HL-60 (cell line): ENCODE measurements at regions not wholly inside any gene's neighbourhood (a gene's known extent, or its start where the extent isn't known, plus 50 kb on each side); places are given as distances from the start of the nearest gene placed in this dataset.

ENCODE experiments used
- DNase-seq, 2 experiments: peaks; one replicate each; pipeline ENCODE4 v3.0.0-alpha.2; 2010 to 2020; ENCODE audit warnings: low read depth in 1 of 2, low spot score in 1 of 2
- H3K27ac ChIP-seq: fragments of 250-450 bp; sonication (Bioruptor Pico); replicated peaks from 2 replicates; pipeline ENCODE4 v1.5.1; 2020; ENCODE audit warnings: mild to moderate bottlenecking, moderate library complexity
- H3K27me3 ChIP-seq: fragments of 250-450 bp; sonication (Bioruptor Pico); 2 replicates; pipeline ENCODE4 v1.5.1; 2021; ENCODE audit warnings: mild to moderate bottlenecking, moderate library complexity; ENCODE audit not compliant: insufficient read depth, poor library complexity, severe bottlenecking
- H3K4me3 ChIP-seq: replicated peaks from 2 replicates; pipeline ENCODE4 v1.5.1; 2011; ENCODE audit warnings: mild to moderate bottlenecking, control low read depth, low read length; ENCODE audit not compliant: insufficient read depth
- GABPA ChIP-seq: IDR thresholded peaks from 2 replicates; pipeline ENCODE4 v1.6.1; 2012; ENCODE audit warnings: low read depth
- POLR2AphosphoS5 ChIP-seq: IDR thresholded peaks from 2 replicates; pipeline ENCODE4 v1.6.1; 2012; ENCODE audit warnings: low read depth
- SPI1 ChIP-seq: IDR thresholded peaks from 2 replicates; pipeline ENCODE4 v1.6.1; 2012; ENCODE audit warnings: low read depth, mild to moderate bottlenecking, borderline replicate concordance
- TF ChIP-seq, protein P1 (sequence below): IDR thresholded peaks from 2 replicates; pipeline ENCODE4 v1.6.1; 2012; ENCODE audit warnings: low read depth; ENCODE audit not compliant: insufficient replicate concordance
- TF ChIP-seq, protein P2 (sequence below): IDR thresholded peaks from one replicate; pipeline ENCODE4 v1.5.1; 2011; ENCODE audit warnings: low read length, control low read depth, inconsistent platforms; ENCODE audit not compliant: insufficient read depth

DNA sequence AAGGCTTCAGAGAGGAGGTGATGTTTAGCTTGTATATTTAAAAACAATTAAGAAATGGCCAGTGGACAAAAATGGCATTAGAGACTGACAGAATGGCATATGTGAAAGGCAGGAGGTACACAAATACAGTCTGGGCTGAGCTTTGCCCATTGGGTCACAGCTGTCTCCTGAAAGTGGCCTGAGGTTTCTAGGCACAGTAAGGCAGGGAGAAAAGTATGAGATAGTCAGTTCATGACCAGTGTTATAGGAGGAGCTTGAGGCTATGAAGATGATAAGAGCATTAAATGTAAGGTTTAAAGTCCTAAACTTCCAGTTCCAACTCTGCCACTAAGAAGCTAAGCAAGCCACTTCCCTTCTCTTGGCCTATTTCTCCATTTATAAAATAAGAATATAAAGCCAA lies 111.2 kb upstream of the SETMAR start:
- Histone ChIP-seq H3K4me3 (no peak overlapping the region), H3K27me3 (no peaks in the 10 kb centered on the region), H3K27ac (no peak overlapping the region)
- no peak for DNase-seq
- TF ChIP-seq, protein P1, sequence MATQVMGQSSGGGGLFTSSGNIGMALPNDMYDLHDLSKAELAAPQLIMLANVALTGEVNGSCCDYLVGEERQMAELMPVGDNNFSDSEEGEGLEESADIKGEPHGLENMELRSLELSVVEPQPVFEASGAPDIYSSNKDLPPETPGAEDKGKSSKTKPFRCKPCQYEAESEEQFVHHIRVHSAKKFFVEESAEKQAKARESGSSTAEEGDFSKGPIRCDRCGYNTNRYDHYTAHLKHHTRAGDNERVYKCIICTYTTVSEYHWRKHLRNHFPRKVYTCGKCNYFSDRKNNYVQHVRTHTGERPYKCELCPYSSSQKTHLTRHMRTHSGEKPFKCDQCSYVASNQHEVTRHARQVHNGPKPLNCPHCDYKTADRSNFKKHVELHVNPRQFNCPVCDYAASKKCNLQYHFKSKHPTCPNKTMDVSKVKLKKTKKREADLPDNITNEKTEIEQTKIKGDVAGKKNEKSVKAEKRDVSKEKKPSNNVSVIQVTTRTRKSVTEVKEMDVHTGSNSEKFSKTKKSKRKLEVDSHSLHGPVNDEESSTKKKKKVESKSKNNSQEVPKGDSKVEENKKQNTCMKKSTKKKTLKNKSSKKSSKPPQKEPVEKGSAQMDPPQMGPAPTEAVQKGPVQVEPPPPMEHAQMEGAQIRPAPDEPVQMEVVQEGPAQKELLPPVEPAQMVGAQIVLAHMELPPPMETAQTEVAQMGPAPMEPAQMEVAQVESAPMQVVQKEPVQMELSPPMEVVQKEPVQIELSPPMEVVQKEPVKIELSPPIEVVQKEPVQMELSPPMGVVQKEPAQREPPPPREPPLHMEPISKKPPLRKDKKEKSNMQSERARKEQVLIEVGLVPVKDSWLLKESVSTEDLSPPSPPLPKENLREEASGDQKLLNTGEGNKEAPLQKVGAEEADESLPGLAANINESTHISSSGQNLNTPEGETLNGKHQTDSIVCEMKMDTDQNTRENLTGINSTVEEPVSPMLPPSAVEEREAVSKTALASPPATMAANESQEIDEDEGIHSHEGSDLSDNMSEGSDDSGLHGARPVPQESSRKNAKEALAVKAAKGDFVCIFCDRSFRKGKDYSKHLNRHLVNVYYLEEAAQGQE: no peak
- TF ChIP-seq POLR2AphosphoS5: no peak
- TF ChIP-seq, protein P2, sequence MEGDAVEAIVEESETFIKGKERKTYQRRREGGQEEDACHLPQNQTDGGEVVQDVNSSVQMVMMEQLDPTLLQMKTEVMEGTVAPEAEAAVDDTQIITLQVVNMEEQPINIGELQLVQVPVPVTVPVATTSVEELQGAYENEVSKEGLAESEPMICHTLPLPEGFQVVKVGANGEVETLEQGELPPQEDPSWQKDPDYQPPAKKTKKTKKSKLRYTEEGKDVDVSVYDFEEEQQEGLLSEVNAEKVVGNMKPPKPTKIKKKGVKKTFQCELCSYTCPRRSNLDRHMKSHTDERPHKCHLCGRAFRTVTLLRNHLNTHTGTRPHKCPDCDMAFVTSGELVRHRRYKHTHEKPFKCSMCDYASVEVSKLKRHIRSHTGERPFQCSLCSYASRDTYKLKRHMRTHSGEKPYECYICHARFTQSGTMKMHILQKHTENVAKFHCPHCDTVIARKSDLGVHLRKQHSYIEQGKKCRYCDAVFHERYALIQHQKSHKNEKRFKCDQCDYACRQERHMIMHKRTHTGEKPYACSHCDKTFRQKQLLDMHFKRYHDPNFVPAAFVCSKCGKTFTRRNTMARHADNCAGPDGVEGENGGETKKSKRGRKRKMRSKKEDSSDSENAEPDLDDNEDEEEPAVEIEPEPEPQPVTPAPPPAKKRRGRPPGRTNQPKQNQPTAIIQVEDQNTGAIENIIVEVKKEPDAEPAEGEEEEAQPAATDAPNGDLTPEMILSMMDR: no peak
- no peak for TF ChIP-seq GABPA
- no peak for TF ChIP-seq SPI1

DNA sequence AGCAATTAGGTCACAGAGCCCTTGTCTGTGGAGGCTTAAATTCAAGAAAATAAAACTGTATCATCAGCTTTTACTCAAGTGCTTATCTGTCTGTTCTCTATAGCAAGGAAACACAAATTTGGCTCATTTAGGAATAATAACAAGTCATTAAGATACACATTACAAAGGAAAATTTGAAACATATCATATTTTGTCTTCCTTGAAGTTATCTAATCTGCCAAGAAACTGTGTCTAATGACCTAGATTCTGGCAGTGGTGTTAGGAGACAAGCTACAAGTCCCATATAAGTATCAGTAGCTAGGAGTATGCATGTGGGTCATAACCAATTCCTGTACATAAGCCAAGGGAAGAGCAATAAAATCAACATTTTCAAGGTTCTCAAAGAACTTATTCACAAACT lies 108.2 kb upstream of the SETMAR start:
- no peak overlapping the region for H3K27ac ChIP-seq
- no peak for DNase-seq

DNA sequence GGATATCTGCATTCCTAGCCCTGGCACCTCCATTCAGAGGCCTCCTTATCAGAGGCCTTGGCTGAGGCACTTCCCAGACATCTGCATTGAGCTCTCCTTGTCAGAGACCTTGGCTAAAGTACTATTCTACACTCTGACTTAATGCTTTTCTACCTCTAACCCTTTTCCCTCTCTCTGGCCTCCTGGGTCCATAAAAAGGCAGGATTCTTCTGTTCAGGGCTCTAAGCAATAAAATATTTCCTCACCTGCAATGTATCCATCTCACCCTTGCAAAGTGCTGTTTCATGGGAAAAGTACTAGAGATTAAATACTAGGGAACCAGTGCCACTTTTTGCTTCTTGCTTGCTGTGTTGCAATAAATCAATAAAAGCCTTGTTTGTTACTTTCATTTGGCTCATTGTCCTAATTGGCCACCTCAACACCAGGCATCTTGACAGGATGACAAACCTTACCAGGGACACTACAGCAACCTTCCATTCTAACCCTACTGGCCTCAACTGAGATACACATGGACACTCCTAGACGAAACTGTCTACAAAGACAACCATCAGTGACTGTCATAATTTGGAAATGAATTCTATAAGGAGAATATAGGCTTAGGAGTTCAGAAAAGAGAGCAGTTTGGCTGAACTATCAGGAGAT lies 106.5 kb upstream of the SETMAR start:
- no peak overlapping the region for H3K4me3 ChIP-seq
- no peak overlapping the region for H3K27ac ChIP-seq
- TF ChIP-seq, protein P1: no peak
- TF ChIP-seq SPI1: no peak
- TF ChIP-seq GABPA: no peak
- TF ChIP-seq, protein P2: no peak
- TF ChIP-seq POLR2AphosphoS5: no peak
- no peak for DNase-seq
- no peaks in the 10 kb centered on the region for H3K27me3 ChIP-seq

More for the DNA sequence above, 108.2 kb upstream of the SETMAR start:
- TF ChIP-seq, protein P2: no peak
- TF ChIP-seq SPI1 (no peak), POLR2AphosphoS5 (no peak), GABPA (no peak)
- TF ChIP-seq, protein P1: no peak
- Histone ChIP-seq H3K27me3 (no peaks in the 10 kb centered on the region), H3K4me3 (no peak overlapping the region)
